ENCODE measurements at regions not wholly inside any gene's neighbourhood (a gene's known extent, or its start where the extent isn't known, plus 50 kb on each side); places are given as distances from the start of the nearest gene placed in this dataset.
"Not testable (repeated sequence)": the region's sequence is repeated elsewhere in the genome, so short reads cannot be mapped to it uniquely, and the experiment has no call there.

GRCh38 chr10:3886641-3887251, 101.7 kb upstream of the KLF6 start:
- H3K4me3 ChIP-seq (ENCODE audit: low read length) = no peak overlapping the region
- no peak overlapping the region for H3K9ac ChIP-seq (ENCODE audit: low read depth, low read length)
- no peaks in the 10 kb centered on the region for H3K9me3 ChIP-seq (ENCODE audit: insufficient read depth, low read depth, low read length)
- H3K27ac ChIP-seq (ENCODE audit: low read length) = no peak overlapping the region
- peaks cover 28% of the 10 kb centered on the region for H3K4me1 ChIP-seq (ENCODE audit: insufficient read depth, low read length)
- H3K27me3 ChIP-seq (ENCODE audit: insufficient read depth, low read length) = no peaks in the 10 kb centered on the region
- no peaks in the 10 kb centered on the region for H3K36me3 ChIP-seq (ENCODE audit: insufficient read depth, low read depth, low read length)

GRCh38 chr10:3886191-3886590, 101.2 kb upstream of the KLF6 start:
- no peaks in the 10 kb centered on the region for H3K9me3 ChIP-seq (ENCODE audit: insufficient read depth, low read depth, low read length)
- peaks cover 28% of the 10 kb centered on the region for H3K4me1 ChIP-seq (ENCODE audit: insufficient read depth, low read length)
- no peak overlapping the region for H3K27ac ChIP-seq (ENCODE audit: low read length)
- no peaks in the 10 kb centered on the region for H3K36me3 ChIP-seq (ENCODE audit: insufficient read depth, low read depth, low read length)
- H3K9ac ChIP-seq (ENCODE audit: low read depth, low read length) = no peak overlapping the region
- no peaks in the 10 kb centered on the region for H3K27me3 ChIP-seq (ENCODE audit: insufficient read depth, low read length)
- no peak overlapping the region for H3K4me3 ChIP-seq (ENCODE audit: low read length)

- Histone ChIP-seq H3K36me3 (ENCODE audit: insufficient read depth, low read depth, low read length) (no peaks in the 10 kb centered on the region), H3K4me1 (ENCODE audit: insufficient read depth, low read length) (peaks cover 14% of the 10 kb centered on the region; the same call in 1 of the 2 replicates), H3K4me3 (ENCODE audit: low read length) (no peak overlapping the region), H3K27me3 (ENCODE audit: insufficient read depth, low read length) (no peaks in the 10 kb centered on the region), H3K27ac (ENCODE audit: low read length) (no peak overlapping the region), H3K9me3 (ENCODE audit: insufficient read depth, low read depth, low read length) (no peaks in the 10 kb centered on the region), H3K9ac (ENCODE audit: low read depth, low read length) (no peak overlapping the region)
These were observed 97.8 kb upstream of the KLF6 start for GRCh38 chr10:3882855-3883254.

GRCh38 chr10:3881622-3882021, 96.6 kb upstream of the KLF6 start:
- peaks cover 19% of the 10 kb centered on the region for H3K4me1 ChIP-seq (ENCODE audit: insufficient read depth, low read length)
- H3K9ac ChIP-seq (ENCODE audit: low read depth, low read length) = no peak overlapping the region
- no peak overlapping the region for H3K27ac ChIP-seq (ENCODE audit: low read length)
- H3K36me3 ChIP-seq (ENCODE audit: insufficient read depth, low read depth, low read length) = no peaks in the 10 kb centered on the region
- no peaks in the 10 kb centered on the region for H3K27me3 ChIP-seq (ENCODE audit: insufficient read depth, low read length)
- no peak overlapping the region for H3K4me3 ChIP-seq (ENCODE audit: low read length)
- H3K9me3 ChIP-seq (ENCODE audit: insufficient read depth, low read depth, low read length) = no peaks in the 10 kb centered on the region

- H3K4me1 ChIP-seq (ENCODE audit: insufficient read depth, low read length) = peaks cover 11% of the 10 kb centered on the region
- H3K36me3 ChIP-seq (ENCODE audit: insufficient read depth, low read depth, low read length) = no peaks in the 10 kb centered on the region
- H3K9me3 ChIP-seq (ENCODE audit: insufficient read depth, low read depth, low read length) = no peaks in the 10 kb centered on the region
- H3K27me3 ChIP-seq (ENCODE audit: insufficient read depth, low read length) = no peaks in the 10 kb centered on the region
- no peak overlapping the region for H3K9ac ChIP-seq (ENCODE audit: low read depth, low read length)
- no peak overlapping the region for H3K4me3 ChIP-seq (ENCODE audit: low read length)
- H3K27ac ChIP-seq (ENCODE audit: low read length) = no peak overlapping the region
These were observed 94.1 kb upstream of the KLF6 start for GRCh38 chr10:3879073-3879472.

- H3K4me1 ChIP-seq (ENCODE audit: insufficient read depth, low read length) = peaks cover 11% of the 10 kb centered on the region
- no peaks in the 10 kb centered on the region for H3K36me3 ChIP-seq (ENCODE audit: insufficient read depth, low read depth, low read length)
- no peaks in the 10 kb centered on the region for H3K9me3 ChIP-seq (ENCODE audit: insufficient read depth, low read depth, low read length)
- no peak overlapping the region for H3K4me3 ChIP-seq (ENCODE audit: low read length)
- no peak overlapping the region for H3K27ac ChIP-seq (ENCODE audit: low read length)
- no peak overlapping the region for H3K9ac ChIP-seq (ENCODE audit: low read depth, low read length)
- no peaks in the 10 kb centered on the region for H3K27me3 ChIP-seq (ENCODE audit: insufficient read depth, low read length)
These were observed 92.4 kb upstream of the KLF6 start for GRCh38 chr10:3877211-3878000.

GRCh38 chr10:3876350-3876962, 91.4 kb upstream of the KLF6 start:
- Histone ChIP-seq H3K9me3 (ENCODE audit: insufficient read depth, low read depth, low read length) (no peaks in the 10 kb centered on the region), H3K36me3 (ENCODE audit: insufficient read depth, low read depth, low read length) (no peaks in the 10 kb centered on the region), H3K4me1 (ENCODE audit: insufficient read depth, low read length) (peaks cover 11% of the 10 kb centered on the region), H3K4me3 (ENCODE audit: low read length) (no peak overlapping the region), H3K27me3 (ENCODE audit: insufficient read depth, low read length) (no peaks in the 10 kb centered on the region), H3K9ac (ENCODE audit: low read depth, low read length) (no peak overlapping the region), H3K27ac (ENCODE audit: low read length) (no peak overlapping the region)

GRCh38 chr10:3875842-3876235, 90.8 kb upstream of the KLF6 start:
- Histone ChIP-seq H3K36me3 (ENCODE audit: insufficient read depth, low read depth, low read length) (no peaks in the 10 kb centered on the region), H3K4me3 (ENCODE audit: low read length) (no peak overlapping the region), H3K27ac (ENCODE audit: low read length) (no peak overlapping the region), H3K9ac (ENCODE audit: low read depth, low read length) (no peak overlapping the region), H3K9me3 (ENCODE audit: insufficient read depth, low read depth, low read length) (no peaks in the 10 kb centered on the region), H3K4me1 (ENCODE audit: insufficient read depth, low read length) (peaks cover 11% of the 10 kb centered on the region), H3K27me3 (ENCODE audit: insufficient read depth, low read length) (no peaks in the 10 kb centered on the region)

- Histone ChIP-seq H3K27ac (ENCODE audit: low read length) (no peak overlapping the region), H3K27me3 (ENCODE audit: insufficient read depth, low read length) (no peaks in the 10 kb centered on the region), H3K9ac (ENCODE audit: low read depth, low read length) (no peak overlapping the region), H3K36me3 (ENCODE audit: insufficient read depth, low read depth, low read length) (no peaks in the 10 kb centered on the region), H3K9me3 (ENCODE audit: insufficient read depth, low read depth, low read length) (no peaks in the 10 kb centered on the region), H3K4me3 (ENCODE audit: low read length) (no peak overlapping the region), H3K4me1 (ENCODE audit: insufficient read depth, low read length) (peaks cover 11% of the 10 kb centered on the region)
These were observed 90.2 kb upstream of the KLF6 start for GRCh38 chr10:3874990-3875841.

GRCh38 chr10:3874610-3874989, 89.6 kb upstream of the KLF6 start:
- H3K4me1 ChIP-seq (ENCODE audit: insufficient read depth, low read length) = peaks cover 11% of the 10 kb centered on the region
- H3K9me3 ChIP-seq (ENCODE audit: insufficient read depth, low read depth, low read length); H3K4me3 ChIP-seq (ENCODE audit: low read length); H3K27ac ChIP-seq (ENCODE audit: low read length); H3K36me3 ChIP-seq (ENCODE audit: insufficient read depth, low read depth, low read length); H3K27me3 ChIP-seq (ENCODE audit: insufficient read depth, low read length); H3K9ac ChIP-seq (ENCODE audit: low read depth, low read length): not testable (repeated sequence)

- Histone ChIP-seq H3K4me1 (ENCODE audit: insufficient read depth, low read length) (peaks cover 11% of the 10 kb centered on the region), H3K9ac (ENCODE audit: low read depth, low read length) (no peak overlapping the region), H3K27ac (ENCODE audit: low read length) (no peak overlapping the region), H3K9me3 (ENCODE audit: insufficient read depth, low read depth, low read length) (no peaks in the 10 kb centered on the region), H3K4me3 (ENCODE audit: low read length) (no peak overlapping the region), H3K36me3 (ENCODE audit: insufficient read depth, low read depth, low read length) (no peaks in the 10 kb centered on the region), H3K27me3 (ENCODE audit: insufficient read depth, low read length) (no peaks in the 10 kb centered on the region)
These were observed 88.9 kb upstream of the KLF6 start for GRCh38 chr10:3873728-3874461.
